Lower leg skin (tissue), 3 donors: ENCODE measurements at regions not wholly inside any gene's neighbourhood (a gene's known extent, or its start where the extent isn't known, plus 50 kb on each side); places are given as distances from the start of the nearest gene placed in this dataset.

Experiments
- POLR2A ChIP-seq, 2 donors: fragments of 450-650 bp; IDR thresholded peaks; one replicate each; pipeline ENCODE4 v1.6.1; 2016 to 2017; ENCODE audit warnings: antibody characterized with exemption in 2 of 2, mild to moderate bottlenecking in 1 of 2, moderate library complexity in 1 of 2
- TF ChIP-seq, protein P1 (sequence below), 3 donors: fragments of 450-650 bp; IDR thresholded peaks; one replicate each; pipeline ENCODE4 v1.5.1; 2016; ENCODE audit warnings: antibody characterized with exemption in 3 of 3, mild to moderate bottlenecking in 3 of 3, moderate library complexity in 2 of 3

DNA sequence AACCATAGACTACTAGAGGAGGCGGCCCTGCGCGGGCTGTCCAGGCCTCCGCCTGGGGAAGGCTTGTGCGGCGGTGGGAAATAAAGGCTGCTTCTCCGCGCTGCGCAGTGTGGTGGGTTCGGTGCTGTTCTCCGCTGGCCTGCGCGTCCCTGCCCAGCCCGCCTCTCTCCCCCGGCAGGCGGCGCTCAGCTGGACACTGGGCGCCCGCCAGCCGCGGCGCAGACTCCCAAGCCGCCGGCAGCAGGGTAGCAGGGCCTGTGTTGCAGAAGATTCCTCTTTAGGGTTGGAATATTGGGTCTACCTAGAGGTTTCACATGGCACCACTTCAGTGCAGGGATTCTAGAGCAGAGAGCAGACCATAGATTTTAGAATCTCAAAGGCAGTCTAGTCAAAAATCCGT lies 66.1 kb upstream of the ZPBP start:
- TF ChIP-seq, protein P1, sequence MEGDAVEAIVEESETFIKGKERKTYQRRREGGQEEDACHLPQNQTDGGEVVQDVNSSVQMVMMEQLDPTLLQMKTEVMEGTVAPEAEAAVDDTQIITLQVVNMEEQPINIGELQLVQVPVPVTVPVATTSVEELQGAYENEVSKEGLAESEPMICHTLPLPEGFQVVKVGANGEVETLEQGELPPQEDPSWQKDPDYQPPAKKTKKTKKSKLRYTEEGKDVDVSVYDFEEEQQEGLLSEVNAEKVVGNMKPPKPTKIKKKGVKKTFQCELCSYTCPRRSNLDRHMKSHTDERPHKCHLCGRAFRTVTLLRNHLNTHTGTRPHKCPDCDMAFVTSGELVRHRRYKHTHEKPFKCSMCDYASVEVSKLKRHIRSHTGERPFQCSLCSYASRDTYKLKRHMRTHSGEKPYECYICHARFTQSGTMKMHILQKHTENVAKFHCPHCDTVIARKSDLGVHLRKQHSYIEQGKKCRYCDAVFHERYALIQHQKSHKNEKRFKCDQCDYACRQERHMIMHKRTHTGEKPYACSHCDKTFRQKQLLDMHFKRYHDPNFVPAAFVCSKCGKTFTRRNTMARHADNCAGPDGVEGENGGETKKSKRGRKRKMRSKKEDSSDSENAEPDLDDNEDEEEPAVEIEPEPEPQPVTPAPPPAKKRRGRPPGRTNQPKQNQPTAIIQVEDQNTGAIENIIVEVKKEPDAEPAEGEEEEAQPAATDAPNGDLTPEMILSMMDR (IDR thresholded peaks at IDR 0.05): no peak
- no peak for TF ChIP-seq POLR2A (IDR thresholded peaks at IDR 0.05)
